NCI-H446 treated with DMSO at 0.1 percent for 48 hours (cell line): ENCODE measurements at regions not wholly inside any gene's neighbourhood (a gene's known extent, or its start where the extent isn't known, plus 50 kb on each side); places are given as distances from the start of the nearest gene placed in this dataset.
"Not testable (repeated sequence)": the region's sequence is repeated elsewhere in the genome, so short reads cannot be mapped to it uniquely, and the experiment has no call there.

Source experiments
- DNase-seq: peaks from one replicate; lab custom pipeline; 2025; lab: John Stamatoyannopoulos, UW

DNA sequence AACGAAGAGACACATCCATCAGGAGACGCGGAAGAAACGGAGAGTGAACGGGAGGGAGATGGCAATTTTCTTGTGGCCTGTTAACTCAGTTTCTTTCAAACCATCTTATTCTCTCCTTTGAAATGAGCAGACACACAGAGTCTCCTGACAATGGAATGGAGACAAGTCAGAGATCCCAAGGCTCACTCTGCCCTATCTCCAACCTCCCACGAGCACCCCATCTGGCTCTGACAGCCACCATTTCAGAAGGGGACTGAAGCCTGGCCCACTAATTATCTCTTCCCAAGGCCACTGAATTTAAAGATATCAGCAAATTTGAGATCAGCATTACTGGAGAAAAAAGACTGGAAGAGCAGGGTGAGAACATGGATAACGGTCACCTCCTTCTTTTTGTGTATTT, 215.6 kb downstream of the DHX15 start:
- no peak for DNase-seq

DNA sequence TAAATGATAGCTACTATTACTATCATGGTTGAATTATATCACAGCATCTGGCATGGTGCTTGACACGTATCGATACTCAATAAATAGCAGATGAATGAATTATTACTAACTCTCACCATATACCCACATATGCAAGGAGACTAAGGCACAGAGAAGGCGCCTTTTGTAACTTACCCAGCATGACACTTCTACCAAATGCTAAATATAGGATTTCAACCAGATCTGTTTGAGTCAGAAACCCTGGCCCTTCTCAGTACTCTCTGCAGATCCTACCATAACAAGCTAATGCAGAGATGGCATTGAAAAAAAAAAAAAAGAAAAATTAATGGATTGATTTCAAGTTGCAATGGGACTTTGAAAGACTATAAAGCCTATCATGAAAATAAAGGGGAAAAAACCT, 219.5 kb downstream of the DHX15 start:
- DNase-seq, result no peak

DNA sequence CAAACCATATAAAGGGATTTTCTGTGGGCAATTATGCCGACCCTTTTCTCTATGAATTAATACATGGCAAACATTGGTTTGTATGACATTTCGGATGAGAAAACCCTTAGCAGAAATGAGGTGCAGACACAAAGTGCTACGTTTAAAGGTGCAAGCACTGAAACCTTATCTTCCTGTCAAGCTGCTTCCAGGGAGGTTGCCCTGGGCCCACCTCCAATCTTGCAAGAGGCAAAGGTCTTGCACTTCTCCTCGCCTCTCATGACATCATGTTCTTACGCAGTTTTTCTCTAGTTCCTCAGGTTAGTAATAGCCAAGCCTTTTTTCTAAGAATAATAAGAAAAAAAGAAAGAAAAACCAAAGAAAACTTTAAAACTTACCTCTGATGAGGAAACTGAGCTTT, 220.1 kb downstream of the DHX15 start:
- DNase-seq, result no peak

DNA sequence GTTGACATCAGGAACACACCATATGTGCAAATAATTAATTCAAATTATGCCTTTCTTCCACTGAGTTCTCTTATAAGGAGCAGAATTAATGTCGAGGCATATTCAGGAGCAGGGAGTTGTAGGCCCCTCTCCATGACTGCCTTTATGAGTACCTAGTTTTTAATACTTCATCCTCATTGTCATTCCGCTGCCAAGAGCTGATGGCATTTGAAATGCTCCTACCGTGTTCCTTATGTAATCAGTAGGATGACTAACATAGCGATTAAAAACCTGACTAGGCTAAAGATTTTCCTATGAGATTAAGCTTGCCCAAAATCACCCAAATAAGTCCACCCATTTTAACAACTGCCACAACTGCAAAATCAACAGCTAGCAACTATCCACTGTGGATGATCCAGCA, 220.6 kb downstream of the DHX15 start:
- no peak for DNase-seq

DNA sequence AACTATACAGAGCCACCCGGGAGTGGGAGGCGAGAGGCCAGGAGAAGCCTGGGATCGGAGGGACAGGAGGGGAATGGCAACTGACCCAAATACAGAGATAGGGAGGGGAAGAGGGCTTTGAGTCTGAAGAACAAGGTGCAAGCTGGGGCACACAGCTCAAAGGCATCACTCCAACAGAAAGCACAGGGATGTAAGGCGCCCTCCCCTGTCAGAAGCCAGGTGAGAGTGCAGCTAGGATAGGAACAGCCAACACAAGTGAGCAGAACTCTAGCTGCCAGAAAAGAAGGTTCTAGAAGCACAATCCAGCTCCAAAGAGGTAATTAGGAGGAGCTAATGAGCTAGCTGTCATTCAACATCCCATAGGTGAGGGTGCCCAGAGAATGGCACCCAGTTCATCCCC, 232.2 kb downstream of the DHX15 start:
- DNase-seq, result no peak

DNA sequence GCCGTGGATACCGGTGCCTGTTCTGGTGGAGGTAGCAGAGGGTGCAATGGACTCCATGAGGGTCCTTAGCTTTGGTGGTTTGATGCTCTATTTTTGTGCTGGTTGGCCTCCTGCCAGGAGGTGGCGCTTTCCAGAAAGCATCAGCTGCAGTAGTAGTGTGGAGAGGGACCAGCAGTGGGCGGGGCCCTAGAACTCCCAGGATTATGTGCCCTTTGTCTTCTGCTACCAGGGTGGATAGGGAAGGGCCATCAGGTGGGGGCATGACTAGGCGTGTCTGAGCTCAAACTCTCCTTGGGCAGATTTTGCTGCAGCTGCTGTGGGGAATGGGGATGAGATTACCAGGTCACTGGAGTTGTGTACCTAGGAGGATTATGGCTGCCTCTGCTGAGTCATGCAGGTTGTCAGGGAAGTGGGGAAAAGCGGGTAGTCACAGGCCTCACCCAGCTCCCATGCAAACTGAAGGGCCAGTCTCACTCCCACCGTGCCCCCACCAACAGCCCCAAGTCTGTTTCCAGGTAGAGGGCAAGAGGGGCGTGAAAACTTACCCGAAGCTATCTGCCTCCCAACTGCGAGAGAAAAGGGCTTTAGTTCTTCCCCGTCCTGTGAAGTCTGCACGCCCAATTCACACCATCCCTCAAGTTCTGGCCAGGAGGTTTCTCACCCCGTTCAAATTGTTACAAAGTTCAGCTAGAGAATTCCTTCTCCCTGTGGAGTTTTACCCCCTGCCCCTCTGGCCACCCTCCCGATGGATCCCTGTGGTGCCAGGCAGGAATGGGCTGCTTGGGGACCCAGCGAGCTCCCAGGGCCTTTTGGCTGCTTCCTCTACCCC, 235.0 kb downstream of the DHX15 start:
- not testable (repeated sequence) for DNase-seq

DNA sequence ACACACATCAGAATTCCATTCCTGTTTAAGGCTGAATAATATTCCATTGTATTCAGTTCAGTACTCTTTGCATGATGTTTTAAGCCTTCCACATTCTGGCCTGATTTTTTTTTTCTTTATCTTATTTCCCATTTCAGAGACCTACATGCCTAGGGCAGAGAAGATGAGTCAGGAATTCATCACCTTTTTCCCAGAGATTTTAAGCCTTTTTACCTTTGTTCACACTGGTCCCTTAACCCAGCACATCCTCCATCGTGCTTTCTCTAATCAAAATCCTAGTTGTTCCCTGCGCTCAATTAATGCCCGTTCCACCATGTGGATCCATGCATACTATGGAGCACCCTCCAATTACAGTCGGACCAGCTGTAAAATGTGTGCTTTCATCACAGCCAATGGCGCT, 245.1 kb downstream of the DHX15 start:
- no peak for DNase-seq

DNA sequence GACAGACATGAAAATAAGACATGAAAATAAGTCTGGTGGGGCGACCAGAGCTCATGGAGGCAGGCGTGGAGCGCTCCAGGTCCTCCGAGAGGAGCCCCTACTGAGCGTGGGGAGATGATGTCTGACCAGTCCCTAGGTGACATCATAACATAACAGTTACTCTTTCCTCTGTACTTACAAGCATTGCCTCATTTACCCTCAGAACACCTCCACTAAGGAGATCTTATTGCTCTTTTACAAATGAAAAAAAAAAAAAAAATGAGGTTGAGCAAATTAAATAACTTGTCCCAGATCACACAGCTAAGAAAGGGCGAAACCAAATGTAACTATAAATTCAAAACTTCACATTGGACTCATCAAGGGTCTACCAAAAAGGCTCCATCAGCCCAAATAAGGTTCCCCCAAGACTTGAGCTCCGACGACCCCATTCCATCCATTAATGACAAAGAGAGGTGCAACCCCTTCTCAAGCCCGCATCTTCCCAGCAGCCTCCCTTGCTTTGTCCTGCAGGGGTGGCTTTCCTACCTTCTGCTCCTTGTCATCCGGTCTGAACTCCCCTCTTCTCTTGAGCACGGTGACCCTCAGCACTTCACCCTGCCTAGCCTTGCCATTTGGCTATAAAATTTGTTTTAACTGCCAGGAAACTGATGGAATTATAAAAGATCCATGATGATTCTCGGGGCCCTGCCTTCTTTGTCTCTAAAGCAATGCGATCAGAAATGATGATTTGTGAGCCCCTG, 246.7 kb downstream of the DHX15 start:
- DNase-seq, result no peak

DNA sequence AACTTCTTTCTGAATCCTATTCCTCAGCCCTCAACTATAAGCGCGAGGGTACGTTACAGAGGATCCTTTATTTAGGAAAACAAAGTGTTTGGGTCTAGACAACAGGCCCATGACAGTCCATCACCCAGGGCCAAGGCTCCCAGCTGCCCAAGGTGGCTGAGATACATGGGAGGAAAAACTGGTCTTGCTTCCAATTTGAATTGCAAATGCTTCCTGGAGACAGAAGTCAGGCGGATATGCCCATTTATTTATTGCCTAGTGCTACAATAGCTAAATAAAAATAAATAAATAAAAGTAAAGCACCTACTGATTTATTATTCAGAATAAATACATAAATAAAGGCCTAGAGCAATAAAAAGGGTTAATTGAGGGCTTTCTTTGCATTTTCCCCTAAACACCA, 248.7 kb downstream of the DHX15 start:
- no peak for DNase-seq

DNA sequence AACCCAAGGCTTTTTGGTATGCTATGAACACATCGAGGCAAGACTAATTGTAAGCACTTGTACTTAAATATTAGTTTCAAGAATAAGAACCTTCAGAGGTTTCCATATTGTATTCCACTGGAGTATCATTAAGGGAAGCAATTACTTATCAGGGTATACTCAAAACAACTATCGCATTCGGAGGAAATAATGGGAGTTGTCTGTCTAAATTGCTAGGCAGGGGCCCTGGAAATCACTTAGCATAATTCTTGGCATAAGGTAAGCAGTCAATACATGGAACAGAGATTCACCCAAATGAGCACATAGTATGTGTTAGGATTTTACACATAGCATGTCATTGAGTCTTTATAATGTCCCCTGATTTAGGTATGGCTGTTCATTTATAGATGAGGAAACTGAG, 249.4 kb downstream of the DHX15 start:
- no peak for DNase-seq

DNA sequence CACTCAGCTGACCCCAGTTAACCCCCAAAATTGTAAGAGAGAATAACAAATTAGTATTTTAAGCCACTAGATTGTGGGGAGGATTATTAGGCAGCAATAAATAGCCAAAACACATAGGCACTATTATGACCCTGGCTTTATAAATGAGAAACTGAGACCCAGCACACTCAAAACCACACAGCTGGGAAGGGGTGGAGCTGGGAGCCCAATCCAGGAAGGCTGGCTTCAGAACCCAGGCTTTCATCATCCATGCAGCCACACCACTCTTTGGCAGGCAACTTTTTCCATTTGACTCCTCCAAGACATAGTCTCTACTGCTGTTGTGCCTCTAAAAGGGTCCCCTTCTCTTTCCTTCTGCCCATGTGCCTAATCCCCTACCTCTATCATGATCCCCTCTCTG, 253.8 kb downstream of the DHX15 start:
- no peak for DNase-seq

DNA sequence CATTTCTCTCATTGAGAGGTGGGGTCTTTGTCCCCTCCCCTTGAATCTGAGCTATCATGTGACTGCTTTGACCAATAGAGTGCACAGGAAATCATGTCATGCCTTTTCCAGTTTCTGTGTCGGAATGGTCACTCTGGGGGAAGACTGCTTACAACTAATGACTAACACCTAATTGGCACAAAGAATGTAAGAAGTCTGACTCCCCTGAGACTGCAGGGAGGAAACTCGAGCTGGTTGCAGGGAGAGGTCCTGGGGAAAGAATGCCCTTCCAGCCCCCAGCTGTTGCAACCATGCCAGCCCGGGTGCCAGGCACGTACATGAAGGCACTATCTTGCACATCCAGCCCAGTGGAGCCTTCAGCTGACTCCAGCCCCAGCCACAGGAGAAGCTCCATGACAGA, 254.2 kb downstream of the DHX15 start:
- no peak for DNase-seq

DNA sequence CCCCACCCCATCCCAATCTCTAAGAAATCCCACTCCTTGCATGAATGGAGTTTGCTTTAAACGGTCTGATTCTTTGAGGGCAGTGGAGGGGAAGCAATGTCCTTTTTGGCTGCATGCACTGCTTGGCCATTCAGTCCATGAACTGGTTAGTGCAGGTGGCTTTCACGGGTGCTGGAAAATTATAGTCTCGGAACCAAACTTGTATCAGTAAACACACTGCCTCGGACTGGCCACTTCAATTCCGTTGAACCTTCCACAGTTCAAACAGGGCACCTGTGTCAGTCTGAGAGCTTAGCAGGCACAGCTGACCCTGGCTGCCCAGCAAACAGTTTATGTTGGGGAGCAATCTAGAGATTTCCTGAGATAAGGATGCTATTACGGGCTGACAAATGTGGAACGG, 255.6 kb downstream of the DHX15 start:
- no peak for DNase-seq

DNA sequence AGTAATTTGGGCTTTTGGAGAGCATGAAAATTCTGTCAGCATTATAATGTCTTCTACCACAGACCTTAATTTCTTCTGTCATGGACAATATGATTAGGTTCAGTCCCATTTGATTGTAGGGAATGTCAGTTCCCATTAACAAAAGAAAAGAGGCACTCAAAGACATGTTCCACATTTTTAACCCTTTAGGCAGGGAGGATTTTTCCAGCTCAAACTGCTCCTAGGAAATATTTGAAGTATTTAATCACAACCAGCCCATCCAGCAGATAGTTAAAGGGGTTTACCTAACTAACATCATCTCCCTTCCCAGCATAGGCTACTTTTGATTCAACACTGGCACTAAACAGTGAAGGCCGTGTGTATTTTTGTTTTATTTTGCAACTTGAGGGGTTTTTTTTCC, 256.0 kb downstream of the DHX15 start:
- no peak for DNase-seq

DNA sequence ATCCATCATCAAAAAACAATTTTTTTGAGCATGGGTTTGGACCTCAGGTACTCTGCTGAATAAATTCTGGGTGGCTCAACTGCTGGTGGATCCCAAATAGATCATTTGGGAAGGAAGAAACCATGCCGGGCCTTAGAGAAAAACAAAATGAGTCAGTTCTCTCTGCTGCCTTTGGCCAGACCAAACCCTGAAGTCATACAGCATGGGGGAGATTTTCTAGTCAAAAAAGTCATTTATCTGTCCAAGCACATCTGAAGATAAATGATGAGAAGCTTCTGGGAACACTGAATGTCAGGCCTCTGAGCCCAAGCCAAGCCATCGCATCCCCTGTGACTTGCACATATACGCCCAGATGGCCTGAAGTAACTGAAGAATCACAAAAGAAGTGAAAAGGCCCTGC, 261.4 kb downstream of the DHX15 start:
- DNase-seq, result no peak

DNA sequence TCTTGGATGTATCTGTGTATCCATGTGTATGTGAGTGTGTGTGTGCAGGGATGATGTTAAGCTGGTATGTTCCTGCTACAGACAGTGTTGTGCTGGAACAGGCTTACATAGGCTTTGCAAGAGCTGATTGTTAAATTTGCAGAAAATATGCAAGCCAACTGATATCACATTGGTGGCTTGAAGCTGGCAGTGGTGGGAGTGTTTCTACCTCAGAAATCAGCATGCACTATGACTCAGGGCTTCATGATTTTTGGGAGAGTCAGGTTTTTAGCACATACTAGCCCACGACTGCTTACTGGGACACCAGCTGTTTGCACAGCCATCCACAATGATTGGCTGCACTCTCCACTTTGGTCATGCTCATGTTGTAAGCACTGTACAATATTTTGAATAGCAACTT, 261.8 kb downstream of the DHX15 start:
- DNase-seq, result no peak

DNA sequence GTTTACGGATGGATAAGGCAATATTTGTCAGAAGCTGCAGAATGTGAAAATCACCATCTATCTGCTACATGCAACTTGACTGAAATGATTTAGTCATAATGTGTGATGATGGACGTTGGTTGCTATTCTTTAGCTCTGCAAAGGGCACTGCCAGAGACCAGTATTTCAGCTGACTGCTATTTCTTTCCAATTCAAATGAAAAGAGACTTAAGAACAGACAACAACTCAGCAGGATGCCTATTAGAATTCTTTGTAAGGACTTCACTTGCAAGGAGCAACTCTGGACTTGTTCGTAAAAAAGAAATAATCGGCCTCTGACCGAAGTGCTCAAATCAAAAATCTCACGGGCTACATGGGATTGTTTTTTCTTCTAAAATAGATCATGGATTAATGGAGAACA, 262.7 kb downstream of the DHX15 start:
- no peak for DNase-seq

DNA sequence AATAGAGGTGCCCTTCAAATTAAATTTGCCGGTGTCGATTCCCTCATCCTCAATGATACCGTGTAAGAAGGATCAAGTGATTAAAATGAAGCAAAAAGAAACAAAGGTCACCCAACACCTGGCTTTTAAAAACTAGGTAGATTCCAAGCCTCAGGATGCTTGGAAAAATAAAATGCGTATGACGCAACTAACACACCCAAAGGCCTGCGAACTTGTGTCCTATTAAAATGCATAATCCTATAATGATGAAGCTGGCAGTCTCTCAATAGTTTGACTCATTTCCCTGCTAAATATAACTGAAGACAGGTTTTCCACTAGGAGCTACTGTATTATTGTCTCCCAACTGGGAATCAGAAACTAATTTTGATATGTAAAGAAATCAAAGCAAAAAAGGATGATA, 263.2 kb downstream of the DHX15 start:
- DNase-seq, result no peak

DNA sequence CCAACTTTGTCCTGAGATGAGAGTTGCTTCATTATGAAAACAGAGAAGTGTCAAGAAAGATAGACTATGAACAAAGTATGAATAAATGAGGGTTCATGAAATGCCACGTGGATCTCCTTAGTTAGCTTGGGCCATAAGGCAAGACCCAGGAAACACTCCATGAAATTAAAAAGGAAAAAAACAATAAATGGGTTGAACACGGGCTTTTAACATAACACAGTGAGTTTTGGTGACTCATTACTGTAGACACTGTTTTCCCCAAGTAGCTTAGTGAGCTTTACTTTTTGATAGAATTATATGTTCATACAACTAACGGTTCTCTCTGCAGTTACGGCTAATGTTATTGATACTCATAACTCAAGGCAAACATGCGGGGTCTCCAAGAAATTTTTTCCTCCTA, 265.0 kb downstream of the DHX15 start:
- DNase-seq, result no peak

DNA sequence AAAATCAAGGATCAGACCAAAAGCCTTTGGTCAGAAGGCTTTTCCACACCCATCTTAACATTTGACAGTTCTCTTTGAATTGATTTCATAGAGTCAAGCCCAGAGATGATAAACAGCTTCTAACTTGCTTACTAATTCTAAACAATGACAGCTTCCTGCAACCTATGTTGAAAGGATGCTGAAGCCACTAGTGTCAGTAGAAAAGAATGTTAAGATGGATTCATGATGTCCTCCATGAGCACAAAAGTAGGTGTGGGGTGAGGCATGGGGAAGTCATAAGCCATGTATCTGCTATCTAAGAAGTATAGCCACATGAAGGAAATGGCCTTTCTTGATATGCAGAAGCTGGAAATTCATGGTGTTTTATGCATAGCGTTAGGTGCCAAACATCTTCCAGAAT, 269.3 kb downstream of the DHX15 start:
- DNase-seq, result no peak

DNA sequence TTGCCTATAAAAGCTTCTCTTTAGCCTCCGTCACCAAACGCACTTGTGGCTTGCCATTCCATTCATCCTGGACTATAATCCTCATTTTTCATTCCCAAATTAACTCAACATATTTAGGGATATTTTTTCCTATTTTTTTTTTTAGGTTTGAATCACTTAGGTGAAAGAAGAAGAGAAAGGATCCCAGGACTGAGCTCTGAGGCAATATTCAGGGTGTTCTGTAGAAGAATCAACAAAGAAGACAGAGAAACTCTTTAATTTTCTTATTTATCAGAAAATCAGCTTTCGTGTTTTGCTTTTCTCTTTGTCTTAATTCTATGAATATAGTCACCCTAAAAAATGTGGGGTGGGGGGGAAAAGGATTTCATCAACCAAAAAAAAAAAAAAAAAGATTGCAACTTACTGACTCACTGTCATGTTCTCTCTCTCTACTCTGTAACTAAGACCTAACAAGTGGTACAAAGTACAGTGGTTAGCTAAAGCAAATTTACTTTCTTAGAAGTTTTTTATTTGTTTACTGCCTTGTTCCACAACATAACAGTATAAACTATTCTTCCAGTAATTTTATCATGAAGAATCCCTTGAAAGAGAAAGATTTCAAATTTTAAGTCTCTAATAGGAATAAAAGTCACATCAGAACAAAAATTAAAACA, 272.0 kb downstream of the DHX15 start:
- no peak for DNase-seq

DNA sequence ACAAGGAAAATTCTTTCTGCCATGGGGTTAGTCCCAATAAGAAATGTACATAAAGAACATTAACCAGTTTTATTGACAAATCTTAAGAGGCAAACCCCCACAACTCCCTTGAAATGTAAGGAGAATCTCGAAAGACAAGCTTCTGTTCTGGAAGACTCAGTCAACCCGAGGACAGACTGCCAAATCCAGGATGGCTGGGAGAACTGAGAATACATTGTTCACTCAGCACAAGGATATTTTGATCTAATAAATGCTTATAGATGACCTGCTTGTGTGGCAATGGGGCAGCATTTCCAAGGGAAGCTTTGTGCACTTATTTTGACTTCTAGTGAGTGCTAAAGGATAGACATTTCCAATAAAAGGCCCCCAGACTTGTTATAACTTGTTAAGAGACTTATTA, 280.4 kb downstream of the DHX15 start:
- DNase-seq, result no peak

DNA sequence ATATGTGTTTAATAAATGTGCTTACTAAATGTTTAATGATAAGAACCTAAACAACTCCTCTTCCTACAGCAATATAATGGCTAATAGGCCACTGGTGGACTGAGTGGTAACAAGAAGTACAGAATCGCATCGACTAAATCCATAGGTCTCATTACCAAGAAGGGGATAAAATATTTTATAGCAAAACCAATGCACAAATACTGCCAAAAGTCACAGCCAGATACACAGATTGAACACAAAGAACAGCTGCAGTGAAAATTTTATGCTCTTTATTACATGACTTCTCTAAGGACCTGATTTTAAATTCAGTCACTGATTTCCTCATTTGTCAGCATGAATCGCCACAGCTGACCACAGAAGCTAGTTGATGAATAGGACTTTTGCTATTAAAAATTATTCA, 285.4 kb downstream of the DHX15 start:
- no peak for DNase-seq
